ENCODE measurements at regions not wholly inside any gene's neighbourhood (a gene's known extent, or its start where the extent isn't known, plus 50 kb on each side); places are given as distances from the start of the nearest gene placed in this dataset.

DNA sequence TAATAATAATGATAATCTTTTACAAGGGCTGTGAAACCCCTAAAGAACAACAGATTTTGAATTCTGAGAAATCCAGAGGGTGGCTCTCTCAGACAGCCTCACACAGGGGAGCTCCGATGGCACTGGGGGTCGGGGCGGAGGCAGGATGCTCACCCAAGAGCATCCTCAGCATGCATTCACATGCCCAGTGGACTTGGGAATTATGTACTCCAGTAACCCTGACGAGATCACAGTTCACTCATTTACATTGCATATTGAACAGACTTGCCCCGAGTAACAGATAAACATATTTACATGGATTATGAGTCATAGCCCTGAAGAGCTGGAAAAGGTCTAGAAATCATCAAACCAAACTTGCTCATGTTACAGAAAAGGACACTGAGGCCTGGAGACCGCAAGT lies 482.7 kb upstream of the JARID2 start:
- TF ChIP-seq CTCF (IDR thresholded peaks at IDR 0.05; ENCODE audit: poor library complexity, severe bottlenecking) (no peak), EP300 (conservative IDR thresholded peaks at IDR 0.05; ENCODE audit: poor library complexity, severe bottlenecking) (no peak), EZH2 (IDR thresholded peaks at IDR 0.05; ENCODE audit: borderline replicate concordance, insufficient read depth, low read length, poor library complexity, severe bottlenecking) (no peak), TAF1 (IDR thresholded peaks at IDR 0.05; ENCODE audit: low read depth) (no peak), POLR2AphosphoS5 (IDR thresholded peaks at IDR 0.05) (no peak), REST (IDR thresholded peaks at IDR 0.05; ENCODE audit: borderline replicate concordance) (no peak)
